GM21528 (cell line): ENCODE measurements at regions not wholly inside any gene's neighbourhood (a gene's known extent, or its start where the extent isn't known, plus 50 kb on each side); places are given as distances from the start of the nearest gene placed in this dataset.
"Not testable (repeated sequence)": the region's sequence is repeated elsewhere in the genome, so short reads cannot be mapped to it uniquely, and the experiment has no call there.

ENCODE experiments used
- ATAC-seq: cut with Tn5 transposase; IDR thresholded peaks from one replicate; pipeline ENCODE4 v1.9.1; 2021; ENCODE audit warnings: mild to moderate bottlenecking, moderate library complexity; ENCODE audit not compliant: unreplicated experiment, low FRiP score

DNA sequence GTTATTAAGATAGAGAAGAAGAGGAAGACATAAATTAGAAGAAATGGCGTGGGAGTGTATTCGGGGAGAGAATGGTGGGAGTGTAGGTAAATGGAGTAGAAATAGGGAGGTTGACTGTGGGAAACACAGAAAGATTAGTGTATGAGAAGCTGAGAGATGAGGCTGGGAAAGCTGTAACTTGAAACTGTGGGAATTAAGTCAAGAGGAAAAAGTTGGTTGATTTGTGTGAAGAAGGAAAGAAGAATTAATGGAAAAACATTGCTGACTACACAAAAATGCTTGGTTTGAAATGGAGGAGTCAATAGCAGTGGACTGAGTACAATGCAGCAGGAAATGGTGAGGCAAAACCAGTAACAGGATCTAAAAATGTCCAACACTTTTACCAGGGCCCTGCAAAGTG lies 448.3 kb downstream of the PTPRC start:
- ATAC-seq: no peak

DNA sequence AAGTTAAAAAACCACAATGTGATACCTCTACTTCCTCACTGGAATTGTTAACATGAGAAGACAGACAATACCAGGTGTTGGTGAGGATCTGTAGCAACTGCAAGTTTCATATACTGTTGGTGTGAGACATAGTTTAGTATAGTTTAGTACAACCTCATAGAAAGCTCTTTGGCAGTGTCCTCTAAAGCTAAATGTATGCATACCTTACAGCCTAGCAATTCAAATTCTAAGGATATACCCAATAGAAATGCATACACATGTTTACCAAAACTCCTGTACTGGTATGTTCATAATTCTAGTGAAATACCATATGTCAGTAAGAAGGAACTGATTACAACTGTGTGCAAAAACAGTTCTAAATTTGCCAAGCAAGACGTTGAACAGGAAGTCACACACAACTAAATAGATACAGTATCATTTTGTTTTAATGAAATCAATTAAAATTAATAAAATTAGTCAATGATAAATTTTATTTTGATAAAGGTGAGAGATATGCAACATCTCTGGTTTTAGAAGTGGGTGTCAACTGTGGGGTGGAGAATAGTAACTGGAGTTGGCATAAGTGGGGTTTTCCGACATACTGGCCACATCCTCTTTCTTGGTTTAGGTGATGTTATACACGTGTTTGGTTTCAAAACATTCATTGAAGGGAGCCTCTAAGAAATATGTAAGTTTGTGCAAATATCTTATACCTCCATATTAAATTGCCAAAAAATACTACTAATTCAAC lies 450.7 kb downstream of the PTPRC start:
- ATAC-seq: peak; percentile 95

DNA sequence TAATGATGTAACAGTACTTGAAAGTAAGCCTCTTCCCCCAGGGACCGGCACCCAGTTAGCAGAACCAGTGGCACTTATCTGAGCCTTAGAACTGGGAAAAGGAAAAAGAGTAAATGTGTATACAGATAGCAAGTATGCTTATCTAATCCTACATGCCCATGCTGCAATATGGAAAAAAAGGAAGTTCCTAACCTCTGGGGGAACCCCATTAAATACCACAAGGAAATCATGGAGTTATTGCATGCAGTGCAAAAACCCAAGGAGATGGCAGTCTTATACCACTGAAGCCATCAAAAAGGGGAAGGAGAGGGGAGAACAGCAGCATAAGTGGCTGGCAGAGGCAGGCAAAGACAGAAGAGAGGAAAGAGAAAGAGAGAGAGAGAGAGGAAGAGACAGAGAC lies 456.8 kb downstream of the PTPRC start:
- not testable (repeated sequence) for ATAC-seq

DNA sequence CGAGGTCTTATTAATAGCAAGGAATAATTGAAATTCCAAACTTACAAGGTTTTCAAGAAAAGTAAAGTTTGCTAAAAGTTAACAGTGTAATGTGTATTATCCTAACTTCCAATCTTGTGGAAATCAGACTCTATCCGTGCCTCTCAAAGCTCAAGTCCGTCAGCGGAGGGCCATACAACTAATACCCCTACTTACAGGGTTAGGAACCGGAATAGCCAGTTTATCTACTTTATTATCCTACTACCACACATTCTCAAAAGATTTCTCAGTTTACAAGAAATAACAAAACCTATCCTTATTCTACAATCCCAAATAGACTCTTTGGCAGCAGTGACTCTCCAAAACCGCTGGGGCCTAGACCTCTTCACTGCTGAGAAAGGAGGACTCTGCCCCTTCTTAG lies 457.8 kb downstream of the PTPRC start:
- no peak for ATAC-seq

DNA sequence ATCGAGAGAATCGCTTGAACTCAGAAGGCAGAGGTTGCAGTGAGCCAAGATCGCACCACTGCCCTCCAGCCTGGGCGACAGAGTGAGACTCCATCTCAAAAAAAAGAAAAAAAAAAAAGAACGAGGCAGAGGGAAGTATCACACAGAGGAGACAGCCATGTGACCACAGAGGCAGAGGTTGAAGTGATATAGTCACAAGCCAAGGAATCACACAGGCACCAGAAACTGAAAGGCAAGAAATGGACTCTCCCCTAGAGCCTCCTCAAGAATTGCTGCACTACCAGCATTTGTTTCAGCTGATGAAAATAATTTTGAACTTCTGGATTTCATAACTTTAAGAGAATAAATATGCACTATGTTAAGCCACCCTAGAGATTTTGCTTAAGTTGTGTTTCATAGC lies 459.6 kb downstream of the PTPRC start:
- ATAC-seq: no peak

DNA sequence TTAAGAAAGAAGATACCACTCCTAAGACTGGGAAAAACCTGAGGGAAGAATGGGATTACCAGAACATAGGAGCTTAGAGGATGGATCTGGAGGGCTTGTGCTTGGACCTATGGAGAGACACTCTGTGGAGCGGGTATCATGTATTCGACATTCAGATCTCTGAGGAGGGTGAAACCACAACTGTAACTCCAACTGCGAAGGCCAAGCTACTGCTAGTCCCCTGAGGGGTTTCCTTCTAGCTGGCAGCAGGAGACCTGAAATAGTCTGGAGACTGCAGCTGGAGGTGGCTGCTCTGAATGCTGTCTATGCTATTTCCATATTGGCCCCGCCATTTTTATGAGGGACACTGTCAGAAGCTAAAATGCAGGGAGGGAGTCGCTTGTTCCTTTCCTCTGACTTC lies 462.3 kb downstream of the PTPRC start:
- ATAC-seq: no peak

DNA sequence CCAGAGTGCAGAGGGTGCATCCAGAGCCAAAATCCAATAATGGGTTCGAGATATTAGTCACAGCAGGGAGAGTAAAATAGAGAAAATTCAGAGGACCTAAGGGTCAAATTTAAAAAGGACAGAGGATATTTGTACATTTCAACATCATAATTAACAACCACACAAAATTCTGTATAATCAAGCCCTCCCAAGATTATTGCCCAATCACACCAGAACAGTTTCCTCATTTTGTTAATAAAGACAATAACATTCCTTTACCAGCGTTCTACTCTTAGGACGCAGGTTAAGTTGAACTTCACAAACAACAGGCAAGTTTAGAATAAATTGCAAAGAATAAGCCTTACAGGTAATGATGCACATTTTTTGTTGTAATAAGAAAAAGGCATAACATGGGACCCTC lies 462.8 kb downstream of the PTPRC start:
- ATAC-seq: no peak

DNA sequence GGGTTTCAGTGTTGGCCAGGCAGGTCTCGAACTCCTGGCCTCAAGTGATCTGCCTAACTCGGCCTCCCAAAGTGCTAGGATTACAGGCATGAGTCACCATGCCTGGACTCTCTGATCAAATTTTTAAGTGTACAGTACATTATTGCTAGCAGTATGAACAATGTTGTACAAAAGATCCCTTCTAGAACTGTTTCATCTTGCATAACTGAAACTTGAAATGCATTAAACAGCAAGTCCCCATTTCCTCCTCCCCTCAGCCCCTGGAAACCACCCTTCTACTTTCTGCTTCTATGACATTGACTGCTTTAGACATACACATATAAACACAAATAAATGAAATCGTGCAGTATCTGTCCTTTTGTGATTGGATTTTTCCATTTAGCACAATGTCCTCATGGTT lies 463.4 kb downstream of the PTPRC start:
- no peak for ATAC-seq

DNA sequence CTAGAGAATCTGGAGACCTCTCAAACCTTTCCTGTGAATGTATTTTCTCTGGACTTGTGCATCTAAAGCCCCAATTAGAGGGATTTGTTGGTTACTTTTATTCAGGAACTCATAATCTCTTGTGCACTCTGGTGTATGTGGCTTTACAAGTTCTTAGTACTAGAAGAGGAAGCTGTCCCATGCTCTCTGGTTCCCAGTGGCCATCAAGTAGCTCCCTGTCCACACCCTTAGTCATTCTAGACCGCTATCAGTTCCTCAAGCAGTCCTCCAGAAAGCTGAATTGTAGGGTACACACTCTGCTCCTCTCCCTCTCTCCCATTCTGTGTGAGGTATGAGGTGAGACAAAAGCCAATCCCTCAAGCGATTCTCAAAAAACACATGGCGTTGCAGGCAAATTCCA lies 470.3 kb downstream of the PTPRC start:
- no peak for ATAC-seq

DNA sequence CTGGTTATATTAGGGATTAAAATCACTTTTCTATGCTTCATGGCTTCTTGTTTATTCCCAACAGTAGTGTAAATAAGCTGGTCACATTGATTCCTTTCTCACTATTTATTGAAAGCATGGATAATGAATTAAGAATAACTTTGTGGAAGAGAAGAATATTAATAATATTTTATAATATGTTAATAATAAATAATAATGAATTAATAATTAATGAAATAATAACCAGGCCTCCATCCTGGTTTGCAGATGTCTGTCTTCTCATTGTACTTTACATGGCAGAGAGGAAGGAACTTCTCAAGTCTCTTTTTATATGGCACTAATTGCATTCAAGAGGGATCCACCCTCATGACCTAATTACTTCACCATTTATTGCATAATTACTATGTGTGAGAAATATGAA lies 473.5 kb downstream of the PTPRC start:
- no peak for ATAC-seq

DNA sequence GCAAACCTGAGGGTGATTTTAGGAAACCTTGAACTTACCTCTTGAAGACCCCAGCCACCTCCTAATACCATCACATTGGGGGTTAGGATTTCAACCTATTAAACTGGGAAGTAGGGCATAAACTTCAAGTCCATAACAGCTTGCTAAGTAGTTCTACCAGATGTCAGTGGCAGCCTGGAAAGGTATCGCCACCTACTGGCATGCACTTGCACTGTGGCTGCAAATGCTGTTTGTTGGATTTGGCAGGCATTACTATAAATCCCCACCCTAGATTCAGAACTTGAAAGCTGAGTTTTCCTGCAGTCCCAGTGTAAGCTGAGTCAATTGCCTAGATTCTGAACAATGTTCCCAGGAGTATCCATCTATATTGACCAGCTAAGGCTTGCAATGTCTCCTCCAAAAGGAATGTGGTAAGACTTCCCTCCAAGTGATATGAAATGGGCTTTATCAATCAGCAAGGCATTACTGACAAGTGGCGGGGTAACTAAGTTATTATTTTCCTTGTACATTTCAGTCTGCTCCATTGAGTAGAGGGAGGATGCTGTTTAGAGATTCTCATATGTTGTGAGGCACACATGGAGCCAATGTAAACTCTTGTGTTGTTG lies 474.5 kb downstream of the PTPRC start:
- no peak for ATAC-seq

DNA sequence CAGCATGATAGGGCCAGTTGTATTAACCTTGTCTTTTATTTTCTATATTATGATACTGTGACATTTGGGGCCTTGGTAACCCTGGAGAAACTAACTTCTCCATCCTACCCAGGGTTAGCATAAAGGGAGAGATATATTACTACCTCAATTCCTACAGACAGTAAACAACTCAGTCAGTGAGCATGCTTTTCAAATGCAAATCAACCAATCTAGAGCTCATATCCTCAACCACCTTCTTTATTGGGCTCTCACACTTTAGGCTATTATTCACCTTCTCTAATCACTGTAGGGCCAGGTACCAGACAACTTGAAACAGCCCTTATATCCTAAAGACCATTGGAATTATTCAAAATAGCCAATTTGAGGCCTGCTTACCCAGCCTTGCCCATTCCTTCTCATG lies 477.6 kb downstream of the PTPRC start:
- ATAC-seq: no peak

DNA sequence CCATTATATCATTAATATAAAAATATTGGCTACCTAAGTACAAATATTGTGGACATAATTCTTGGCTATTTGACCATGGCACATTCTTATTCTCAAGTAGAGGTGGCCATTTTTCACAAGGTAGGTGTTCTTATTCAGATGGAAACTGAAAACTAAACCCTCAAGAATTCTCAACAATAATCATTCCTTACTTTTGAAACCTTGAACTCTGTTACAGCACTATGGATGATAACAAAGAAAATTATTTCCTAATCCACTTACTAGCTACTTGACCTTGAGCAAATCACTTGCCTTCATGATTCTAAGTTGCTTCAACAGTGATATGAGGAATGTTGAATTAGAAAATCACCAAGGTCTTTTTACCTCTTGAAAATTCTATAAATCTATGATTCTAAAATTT lies 482.2 kb downstream of the PTPRC start:
- no peak for ATAC-seq

DNA sequence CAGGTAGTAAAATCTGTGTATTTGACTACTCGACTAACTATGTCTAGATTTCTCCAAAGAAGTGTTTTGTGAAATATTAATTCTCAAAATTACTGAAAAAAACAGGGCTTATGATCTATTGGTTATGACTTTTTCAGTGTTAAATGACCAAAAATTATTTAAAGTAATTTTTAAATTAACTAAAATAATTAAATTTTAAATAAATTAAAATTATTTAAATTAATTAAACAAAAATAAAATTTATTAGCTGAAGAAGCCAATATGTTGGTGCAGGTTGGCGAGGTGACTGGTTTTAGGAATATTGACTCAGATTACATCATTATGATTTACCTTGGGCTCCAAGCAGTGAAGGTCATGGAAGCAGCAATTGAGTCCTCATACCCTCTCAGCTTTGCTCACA lies 483.2 kb downstream of the PTPRC start:
- no peak for ATAC-seq

DNA sequence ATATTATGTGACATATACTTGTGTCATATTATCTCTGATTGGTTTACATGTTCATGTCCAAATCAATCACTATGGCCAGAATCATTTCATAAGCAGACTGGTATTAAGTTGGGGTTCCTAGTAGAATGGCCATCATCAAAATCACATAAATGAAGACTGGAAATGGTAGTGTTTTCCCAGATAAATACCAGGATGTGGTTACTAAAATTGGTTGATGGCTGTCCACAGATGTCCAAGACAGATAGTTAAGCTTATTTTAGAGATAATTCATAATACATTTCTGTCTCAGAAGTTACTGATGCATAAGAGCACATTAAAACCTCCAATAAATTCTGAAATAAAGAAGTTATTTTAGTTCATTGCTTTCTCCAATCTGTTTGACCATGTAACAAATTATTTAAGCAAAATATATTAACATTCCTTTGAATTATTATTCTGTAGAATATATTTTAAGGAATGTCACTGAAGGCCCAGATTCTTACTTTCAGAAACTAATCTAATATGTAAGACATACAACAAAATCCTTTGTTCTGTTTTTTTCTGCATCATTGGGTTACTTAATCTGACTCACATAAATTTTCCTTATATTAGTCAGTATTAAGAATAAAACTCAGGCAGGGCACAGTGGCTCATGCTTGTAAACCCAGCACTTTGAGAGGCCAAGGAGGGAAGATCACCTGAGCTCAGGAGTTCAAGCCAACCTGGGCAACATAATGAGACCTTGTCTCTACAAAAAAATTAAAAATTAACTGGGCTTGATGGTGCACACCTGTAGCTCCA lies 483.9 kb downstream of the PTPRC start:
- ATAC-seq: no peak

DNA sequence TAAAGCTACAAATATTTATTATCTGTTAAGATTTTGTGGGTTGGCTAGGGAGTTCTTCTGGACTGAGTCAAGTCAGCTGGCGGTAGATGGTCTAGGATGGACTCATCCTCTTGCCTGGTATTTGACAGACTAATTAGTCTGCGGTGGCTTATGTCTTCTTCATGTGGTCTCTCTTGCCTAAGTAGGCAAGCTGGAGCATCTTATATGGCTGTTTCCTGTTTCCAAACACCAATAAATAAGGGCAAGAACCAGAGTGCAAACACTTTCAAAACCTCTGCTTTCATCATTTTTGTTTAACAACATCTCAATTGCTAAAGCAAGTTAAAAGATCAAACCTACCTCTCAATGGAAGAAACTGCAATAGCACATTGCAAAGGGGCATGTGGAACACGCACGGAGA lies 484.8 kb downstream of the PTPRC start:
- ATAC-seq: no peak

DNA sequence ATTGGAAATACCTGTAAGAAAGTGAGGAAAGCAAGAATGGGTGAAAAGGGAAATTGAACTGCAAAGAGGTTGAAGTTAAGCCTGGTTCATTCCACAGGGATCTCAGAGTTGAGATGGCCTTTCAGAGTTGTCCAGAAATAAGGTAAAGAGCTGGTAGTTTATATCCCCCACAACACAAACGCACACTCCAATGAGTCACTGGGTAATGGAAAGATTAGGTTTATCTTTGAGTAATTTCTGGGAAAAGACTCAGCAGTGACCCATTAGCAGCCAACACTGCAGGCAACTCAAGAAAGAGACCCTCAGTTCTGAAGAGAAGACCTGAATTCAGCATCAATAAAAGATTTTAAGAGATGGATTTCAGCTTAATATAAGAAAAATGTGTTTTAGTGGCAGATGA lies 485.5 kb downstream of the PTPRC start:
- no peak for ATAC-seq

DNA sequence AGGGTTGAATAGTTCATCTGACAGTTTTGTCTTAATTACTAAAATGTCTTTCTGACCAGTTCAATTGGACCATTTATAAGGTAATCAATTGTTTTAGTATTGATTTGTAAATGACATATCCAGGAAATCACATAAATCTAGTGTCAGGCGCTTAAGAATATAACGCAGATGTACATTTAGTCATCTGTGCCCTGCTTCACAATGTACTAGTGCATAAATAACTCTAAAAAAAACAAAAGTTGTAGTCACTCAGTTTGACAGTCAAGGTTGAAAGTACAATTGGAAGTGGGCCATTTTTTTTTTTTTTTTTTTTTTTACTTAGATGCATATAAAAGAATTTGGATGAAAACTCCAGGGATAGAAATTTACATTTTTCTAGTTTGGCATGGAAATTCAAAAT lies 490.4 kb downstream of the PTPRC start:
- ATAC-seq: no peak

DNA sequence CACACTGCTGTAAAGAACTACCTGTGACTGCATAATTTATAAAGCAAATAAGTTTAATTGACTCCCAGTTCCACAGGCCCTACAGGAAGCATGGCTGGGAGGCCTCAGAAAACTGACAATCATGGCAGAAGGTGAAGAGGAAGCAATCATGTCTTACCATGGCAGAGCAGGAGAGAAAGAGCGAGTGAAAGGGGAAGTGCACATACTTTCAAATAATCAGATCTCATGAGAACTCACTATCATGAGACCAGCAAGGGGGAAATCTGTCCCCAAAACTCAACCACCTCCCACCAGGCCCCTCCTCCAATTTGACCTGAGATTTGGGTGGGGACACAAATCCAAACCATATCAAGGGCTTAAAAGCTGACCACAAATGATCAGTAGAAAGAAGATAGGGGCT lies 493.2 kb downstream of the PTPRC start:
- ATAC-seq: no peak

DNA sequence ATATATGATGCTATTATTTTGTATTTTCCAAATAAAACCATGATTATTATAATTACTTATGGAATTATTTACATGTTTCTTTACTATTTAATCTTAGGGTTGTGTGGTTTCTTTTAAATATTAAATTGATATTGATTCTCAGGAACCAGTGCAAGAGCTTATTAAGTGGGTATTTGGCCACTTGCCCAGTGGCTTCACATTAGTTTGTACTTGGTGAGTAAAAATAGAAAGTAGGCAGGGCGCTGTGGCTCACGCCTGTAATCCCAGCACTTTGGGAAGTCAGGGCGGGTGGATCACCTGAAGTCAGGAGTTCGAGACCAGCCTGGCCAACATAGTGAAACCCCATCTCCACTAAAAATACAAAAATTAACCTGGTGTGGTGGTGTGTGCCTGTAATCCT lies 497.1 kb downstream of the PTPRC start:
- no peak for ATAC-seq

DNA sequence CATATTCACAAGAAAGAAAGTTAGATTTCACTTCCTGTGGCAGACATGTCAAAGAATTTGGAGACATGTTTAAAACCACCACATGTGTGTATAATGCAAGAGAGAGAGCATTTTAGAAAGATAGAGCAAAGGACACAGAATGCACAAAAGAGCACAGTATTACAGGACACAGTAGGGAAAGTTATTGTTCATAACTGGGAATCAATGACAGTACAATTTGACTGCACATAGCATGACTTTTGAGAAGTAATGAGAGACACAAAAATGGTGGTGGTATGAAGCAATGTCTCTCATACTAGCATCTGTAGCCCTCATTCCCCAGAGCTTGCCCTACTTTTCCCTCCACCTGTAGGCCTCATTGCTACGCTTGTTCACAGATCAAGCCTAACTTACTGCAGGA lies 499.2 kb downstream of the PTPRC start:
- ATAC-seq: no peak

DNA sequence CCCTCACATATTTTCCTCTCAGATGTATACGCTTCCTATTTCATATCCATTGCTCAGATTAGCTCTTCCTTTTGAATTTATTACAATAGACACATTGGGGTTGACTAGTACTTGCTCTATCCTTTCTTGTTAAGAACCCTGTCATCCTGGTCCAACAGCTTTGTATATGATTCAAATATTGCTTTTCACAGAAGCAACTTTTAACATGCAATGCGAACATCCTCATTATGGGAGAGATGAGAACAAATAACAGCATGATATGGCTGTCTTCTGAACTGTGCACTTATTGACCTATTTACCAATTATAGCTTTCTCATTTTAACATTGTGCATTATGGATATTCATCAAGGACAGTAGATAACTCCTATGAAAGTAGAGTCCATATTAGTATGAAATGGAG lies 510.8 kb downstream of the PTPRC start:
- no peak for ATAC-seq
